ENCODE measurements at regions not wholly inside any gene's neighbourhood (a gene's known extent, or its start where the extent isn't known, plus 50 kb on each side); places are given as distances from the start of the nearest gene placed in this dataset.
A peak's percentile ranks its signal among the peaks of the same experiment; 100 is the strongest.

- Histone ChIP-seq H3K23ac (ENCODE audit: insufficient read length) (no peak overlapping the region), H3K4me1 (replicated peaks in 1 of 4; ENCODE audit: control insufficient read depth in 3 of 4, insufficient read depth in 4 of 4, low read length in 3 of 4) (no peaks in the 10 kb centered on the region; a peak in 1 of 7 replicates), H3K56ac (replicated peaks; ENCODE audit: insufficient read length, low read depth, low read length) (no peak overlapping the region), H2BK5ac (ENCODE audit: low read depth, low read length) (no peak overlapping the region), H3K27me3 (replicated peaks in 1 of 4; ENCODE audit: control insufficient read depth in 3 of 4, extremely low read depth in 1 of 4, insufficient read depth in 3 of 4, low read length in 3 of 4) (no peaks in the 10 kb centered on the region), H3K36me3 (ENCODE audit: control insufficient read depth in 2 of 4, insufficient read depth in 4 of 4, low read length in 3 of 4) (no peaks in the 10 kb centered on the region), H2BK12ac (ENCODE audit: low read depth, low read length) (no peak overlapping the region), H3K27ac (ENCODE audit: low read depth, low read length) (no peak overlapping the region), H2BK20ac (ENCODE audit: low read length) (no peak overlapping the region), H3K23me2 (ENCODE audit: low read depth, low read length) (no peaks in the 10 kb centered on the region), H4K20me1 (replicated peaks in 1 of 2; ENCODE audit: control insufficient read depth in 1 of 2, insufficient read depth in 2 of 2, low read length in 2 of 2) (no peaks in the 10 kb centered on the region), H4K8ac (ENCODE audit: extremely low read depth, insufficient read depth, low read length) (no peak overlapping the region), H3K79me1 (ENCODE audit: low read depth, low read length) (no peaks in the 10 kb centered on the region), H3K18ac (ENCODE audit: extremely low read depth, low read length) (no peak overlapping the region), H4K91ac (replicated peaks; ENCODE audit: insufficient read length, low read length) (no peak overlapping the region), H3K14ac (ENCODE audit: insufficient read length) (no peak overlapping the region), H3K79me2 (ENCODE audit: control insufficient read depth in 1 of 2, insufficient read depth in 2 of 2, low read length in 2 of 2) (no peaks in the 10 kb centered on the region), H3K4me2 (ENCODE audit: insufficient read depth in 1 of 2, low read depth in 2 of 2, low read length in 2 of 2) (no peak overlapping the region), H2AFZ (ENCODE audit: low read length) (peak overlapping the region; percentile 91; the same call in 1 of the 2 replicates), H2BK15ac (ENCODE audit: low read length) (no peak overlapping the region), H2BK120ac (replicated peaks; ENCODE audit: low read depth, low read length) (no peak overlapping the region), H3K9ac (replicated peaks in 1 of 4; ENCODE audit: extremely low read depth in 1 of 4, low read depth in 3 of 4, low read length in 3 of 4) (no peak overlapping the region), H3K4ac (replicated peaks; ENCODE audit: insufficient read length, low read depth, low read length) (no peak overlapping the region), H4K5ac (ENCODE audit: insufficient read length, low read depth, low read length) (no peak overlapping the region), H3K4me3 (ENCODE audit: extremely low read depth in 1 of 4, insufficient read depth in 2 of 4, low read depth in 3 of 4, low read length in 4 of 4) (no peak overlapping the region), H3K9me3 (ENCODE audit: insufficient read depth in 2 of 2, low read depth in 1 of 2, low read length in 1 of 2) (no peaks in the 10 kb centered on the region), H2AK5ac (ENCODE audit: low read depth, low read length) (no peak overlapping the region)
- TF ChIP-seq BRCA1 (IDR thresholded peaks at IDR 0.05; ENCODE audit: low read depth, low read length) (no peak), RXRA (IDR thresholded peaks at IDR 0.05; ENCODE audit: insufficient read depth, low read depth, low read length) (no peak), MAX (IDR thresholded peaks at IDR 0.05) (no peak), JUN (IDR thresholded peaks at IDR 0.05; ENCODE audit: low read depth, low read length) (no peak), FOSL1 (IDR thresholded peaks at IDR 0.05; ENCODE audit: insufficient read depth, low read depth, low read length) (no peak), RFX5 (IDR thresholded peaks at IDR 0.05; ENCODE audit: borderline replicate concordance, low read depth, low read length) (no peak)
- ChIA-PET CTCF (ENCODE audit: partially characterized antibody) (interaction anchor here (1.8 kb wide), 1 partner anchor 85 kb away, joined by 3 read pairs; no protein-coding TSS in a partner anchor), POLR2A (ENCODE audit: partially characterized antibody) (no interaction called here)
- FAIRE-seq, result no peak
- 84% methylated on average over 5 of the region's 5 CpGs; no CpG with 5 or more reads in 1 of the 2 experiments for WGBS, 2 experiments (ENCODE audit: extremely low coverage in 1 of 2, insufficient coverage in 1 of 2, insufficient read length in 1 of 2, insufficient replicate concordance in 2 of 2, low coverage in 1 of 2, low lambda C conversion rate in 2 of 2, missing lambda C conversion rate in 1 of 2)
- no peak for DNase-seq (ENCODE audit: low read depth in 1 of 2, low spot score in 2 of 2)
Observed at GRCh38 chr1:220457957-220458609, 69.9 kb upstream of the MARK1 start.

Measured in H1 (cell line).